GM12878 (cell line): ENCODE measurements at regions not wholly inside any gene's neighbourhood (a gene's known extent, or its start where the extent isn't known, plus 50 kb on each side); places are given as distances from the start of the nearest gene placed in this dataset.

Source experiments
- ATAC-seq: fragments of 200-7000 bp; cut with Tn5 transposase; 3 replicates; pipeline ENCODE4 v1.9.1; 2020; ENCODE audit warnings: mild to moderate bottlenecking, moderate library complexity
- BruUV-seq: library from RNA; stranded (reverse); fragments of 400-500 nt; replicated peaks from 2 replicates; lab custom pipeline; 2021; lab: Mats Ljungman, UMichigan
- CTCF ChIA-PET: fragments of 300-600 bp; sonication (Branson Sonifier 250); formaldehyde crosslinking; extraction: SDS; loops from one replicate; lab custom pipeline; 2021; ENCODE audit warnings: inconsistent platforms; lab: Yijun Ruan, JAX
- POLR2A ChIA-PET: fragments of 350-600 bp; formaldehyde crosslinking; extraction: SDS; loops from one replicate; lab custom pipeline; 2021; ENCODE audit warnings: inconsistent platforms; lab: Charles Lee
- RAD21 ChIA-PET: fragments of 300-600 bp; sonication (Branson Sonifier 250); formaldehyde crosslinking; loops from one replicate; lab custom pipeline; 2023; ENCODE audit warnings: antibody characterized with exemption; ENCODE audit not compliant: unreplicated experiment; lab: Charles Lee
- SMC1A ChIA-PET: fragments of 300-600 bp; sonication (Branson Sonifier 250); formaldehyde crosslinking; loops from one replicate; lab custom pipeline; 2023; ENCODE audit not compliant: unreplicated experiment, uncharacterized antibody; lab: Charles Lee
- DNase-seq: peaks from one replicate; pipeline ENCODE4 v3.0.0-alpha.2; 2011; ENCODE audit warnings: low read depth, low spot score
- FAIRE-seq: peaks from 3 replicates; lab custom pipeline; 2011; peaks lifted over from hg19 to GRCh38; lab: Jason Lieb, UNC
- H2AFZ ChIP-seq: 2 replicates; pipeline ENCODE4 v1.6.0; 2011; ENCODE audit warnings: low read depth, low read length, control low read depth; ENCODE audit not compliant: control insufficient read depth
- H3K27ac ChIP-seq: 2 replicates; pipeline ENCODE4 v1.5.1; 2011; ENCODE audit warnings: control low read depth; ENCODE audit not compliant: control insufficient read depth, insufficient read depth
- H3K27me3 ChIP-seq, 2 experiments: replicated peaks in 1 of 2; 2 replicates each; pipeline versions ENCODE4 v1.6.0 to v1.6.1; 2011; ENCODE audit warnings: low read length in 1 of 2; ENCODE audit not compliant: control insufficient read depth in 2 of 2, insufficient read depth in 2 of 2
- H3K36me3 ChIP-seq, 2 experiments: 2 replicates each; pipeline ENCODE4 v1.5.1; 2011; ENCODE audit warnings: low read length in 1 of 2; ENCODE audit not compliant: control insufficient read depth in 2 of 2, insufficient read depth in 2 of 2
- H3K4me1 ChIP-seq: 2 replicates; pipeline ENCODE4 v1.6.1; 2011; ENCODE audit warnings: mild to moderate bottlenecking, low read length, moderate library complexity, mixed read lengths; ENCODE audit not compliant: control insufficient read depth, insufficient read depth
- H3K4me2 ChIP-seq: 2 replicates; pipeline ENCODE4 v1.6.0; 2011; ENCODE audit warnings: control low read depth; ENCODE audit not compliant: control insufficient read depth, insufficient read depth
- H3K4me3 ChIP-seq: fragments of 200-600 bp; sonication (generic); 2 replicates; pipeline ENCODE4 v1.5.1; 2016
- H3K79me2 ChIP-seq: 2 replicates; pipeline ENCODE4 v1.6.0; 2011; ENCODE audit warnings: low read length; ENCODE audit not compliant: control insufficient read depth, insufficient read depth
- H3K9ac ChIP-seq: 2 replicates; pipeline ENCODE4 v1.8.0; 2011; ENCODE audit warnings: low read length, control low read depth, mixed read lengths; ENCODE audit not compliant: control insufficient read depth, insufficient read depth
- H3K9me3 ChIP-seq: replicated peaks from 3 replicates; pipeline ENCODE4 v1.5.1; 2011; ENCODE audit warnings: mild to moderate bottlenecking, low read length; ENCODE audit not compliant: control insufficient read depth, insufficient read depth
- H4K20me1 ChIP-seq: 2 replicates; pipeline ENCODE4 v1.6.0; 2011; ENCODE audit not compliant: control insufficient read depth, insufficient read depth
- BRCA1 ChIP-seq: IDR thresholded peaks from 2 replicates; pipeline ENCODE4 v1.6.1; 2011; ENCODE audit warnings: low read depth, low read length, improper control_type of control experiment
- ESRRA ChIP-seq: IDR thresholded peaks from 2 replicates; pipeline ENCODE4 v1.6.1; 2012; ENCODE audit warnings: mild to moderate bottlenecking, low read length, improper control_type of control experiment
- GABPA ChIP-seq: IDR thresholded peaks from 2 replicates; pipeline ENCODE4 v1.6.1; 2014; ENCODE audit warnings: antibody characterized with exemption, low read depth, mild to moderate bottlenecking, inconsistent platforms
- HDAC6 ChIP-seq: fragments of 200-600 bp; sonication (generic); IDR thresholded peaks from one replicate; pipeline ENCODE4 v1.8.0; 2017; ENCODE audit warnings: antibody characterized with exemption; ENCODE audit not compliant: unreplicated experiment
- IRF5 ChIP-seq: fragments of 450-650 bp; IDR thresholded peaks from 2 replicates; pipeline ENCODE4 v1.6.1; 2017; ENCODE audit warnings: borderline replicate concordance
- KDM1A ChIP-seq: fragments of 200-600 bp; sonication (generic); IDR thresholded peaks from 2 replicates; pipeline ENCODE4 v1.6.1; 2016; ENCODE audit warnings: borderline replicate concordance
- MYB ChIP-seq: fragments of 150-350 bp; IDR thresholded peaks from 2 replicates; pipeline ENCODE4 v1.6.1; 2014; ENCODE audit warnings: mild to moderate bottlenecking, low read depth, low read length, borderline replicate concordance
- PAX5 ChIP-seq: IDR thresholded peaks from 2 replicates; pipeline ENCODE4 v1.6.1; 2011; ENCODE audit warnings: low read depth, low read length, borderline replicate concordance
- SMC3 ChIP-seq: IDR thresholded peaks from 2 replicates; pipeline ENCODE4 v1.6.1; 2011; ENCODE audit warnings: low read length, improper control_type of control experiment, borderline replicate concordance
- TBL1XR1 ChIP-seq: IDR thresholded peaks from 2 replicates; pipeline ENCODE4 v1.6.1; 2012; ENCODE audit warnings: low read depth, low read length, improper control_type of control experiment
- USF2 ChIP-seq: IDR thresholded peaks from 2 replicates; pipeline ENCODE4 v1.6.1; 2011; ENCODE audit warnings: low read depth, low read length, improper control_type of control experiment, borderline replicate concordance
- WGBS: methylation state at CpG from one replicate; pipeline ENCODE4 v1.1.6; 2016; ENCODE audit warnings: low lambda C conversion rate; ENCODE audit not compliant: insufficient replicate concordance, insufficient coverage; ENCODE audit errors: missing lambda C conversion rate; 5-methylcytosine and 5-hydroxymethylcytosine counted together
- in situ Hi-C: fragments of 300-500 bp; cut with MboI; formaldehyde crosslinking; loops from 9 replicates; pipeline ENCODE4 v1.14.3; 2018; ENCODE audit warnings: mixed read lengths
- intact Hi-C: fragments of 100-400 bp; cut with micrococcal nuclease; formaldehyde crosslinking; loops from one replicate; pipeline ENCODE4 v1.14.2; 2022; ENCODE audit not compliant: unreplicated experiment
- TF ChIP-seq, protein P1 (sequence below), 3 experiments: IDR thresholded peaks in 2 of 3; conservative IDR thresholded peaks in 1 of 3; 2 replicates each; pipeline ENCODE4 v1.5.1; 2011; ENCODE audit warnings: low read depth in 3 of 3, low read length in 3 of 3, mild to moderate bottlenecking in 3 of 3, control low read depth in 2 of 3, moderate library complexity in 2 of 3, inconsistent platforms in 1 of 3, mixed read lengths in 1 of 3; ENCODE audit not compliant: control insufficient read depth in 2 of 3, insufficient read depth in 1 of 3; ENCODE audit errors: extremely low read depth in 1 of 3

DNA sequence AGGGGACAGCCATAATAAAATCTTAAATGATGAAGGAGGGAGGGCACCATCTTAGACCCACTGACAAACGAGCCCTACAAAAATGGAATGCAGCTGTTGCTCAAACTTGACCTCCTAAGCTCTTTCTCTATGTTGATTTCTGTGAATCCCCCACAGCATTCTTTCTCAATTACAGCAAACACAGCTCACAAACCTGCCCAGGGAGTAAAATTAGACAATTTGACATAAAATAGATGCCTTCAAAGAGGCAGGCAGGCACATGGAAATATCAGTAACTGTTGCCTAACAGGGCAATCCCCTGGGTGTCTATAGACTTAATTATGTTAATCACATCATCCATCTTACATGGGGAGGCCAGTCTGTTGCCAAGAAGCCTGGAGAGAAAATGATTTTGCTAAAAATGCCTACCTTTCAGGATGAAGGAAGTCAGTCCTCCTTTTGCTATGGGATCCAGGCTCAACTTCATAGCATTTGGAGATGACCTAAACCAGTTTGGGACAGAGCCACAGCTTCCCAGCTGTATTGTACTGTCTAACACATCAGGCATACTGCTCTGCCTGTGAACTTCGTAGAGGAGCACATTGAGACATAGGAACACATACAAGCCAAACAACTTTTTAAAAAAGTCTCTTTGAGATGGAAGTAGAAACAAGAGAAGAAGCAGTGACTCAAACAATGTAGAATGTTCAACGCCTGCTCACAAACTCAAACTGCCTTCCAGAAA lies 1177.4 kb downstream of the SORCS1 start:
- POLR2A ChIA-PET: no interaction called here
- ATAC-seq (no peak), DNase-seq (no peak)
- in situ Hi-C loops: no loop called here
- intact Hi-C loops: no loop called here
- SMC1A ChIA-PET: interaction anchor here (1.9 kb wide), 1 partner anchor 13 kb away, joined by 6 read pairs; no protein-coding TSS in a partner anchor
- RAD21 ChIA-PET: no interaction called here
- Histone ChIP-seq H3K79me2 (no peaks in the 10 kb centered on the region), H3K4me3 (no peak overlapping the region)
- TF ChIP-seq MYB (no peak), ESRRA (no peak), BRCA1 (no peak), HDAC6 (no peak), SMC3 (no peak), PAX5 (no peak), GABPA (no peak), IRF5 (no peak), USF2 (no peak), KDM1A (no peak), TBL1XR1 (no peak)
- TF ChIP-seq, protein P1, sequence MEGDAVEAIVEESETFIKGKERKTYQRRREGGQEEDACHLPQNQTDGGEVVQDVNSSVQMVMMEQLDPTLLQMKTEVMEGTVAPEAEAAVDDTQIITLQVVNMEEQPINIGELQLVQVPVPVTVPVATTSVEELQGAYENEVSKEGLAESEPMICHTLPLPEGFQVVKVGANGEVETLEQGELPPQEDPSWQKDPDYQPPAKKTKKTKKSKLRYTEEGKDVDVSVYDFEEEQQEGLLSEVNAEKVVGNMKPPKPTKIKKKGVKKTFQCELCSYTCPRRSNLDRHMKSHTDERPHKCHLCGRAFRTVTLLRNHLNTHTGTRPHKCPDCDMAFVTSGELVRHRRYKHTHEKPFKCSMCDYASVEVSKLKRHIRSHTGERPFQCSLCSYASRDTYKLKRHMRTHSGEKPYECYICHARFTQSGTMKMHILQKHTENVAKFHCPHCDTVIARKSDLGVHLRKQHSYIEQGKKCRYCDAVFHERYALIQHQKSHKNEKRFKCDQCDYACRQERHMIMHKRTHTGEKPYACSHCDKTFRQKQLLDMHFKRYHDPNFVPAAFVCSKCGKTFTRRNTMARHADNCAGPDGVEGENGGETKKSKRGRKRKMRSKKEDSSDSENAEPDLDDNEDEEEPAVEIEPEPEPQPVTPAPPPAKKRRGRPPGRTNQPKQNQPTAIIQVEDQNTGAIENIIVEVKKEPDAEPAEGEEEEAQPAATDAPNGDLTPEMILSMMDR (IDR thresholded peaks at IDR 0.05 in 2 of 3, conservative IDR thresholded peaks at IDR 0.05 in 1 of 3; ENCODE audit: control insufficient read depth in 2 of 3, extremely low read depth in 1 of 3, insufficient read depth in 1 of 3, low read depth in 3 of 3, low read length in 3 of 3): no peak
- TF ChIP-seq, all 136 proteins: peak for 0
- no peak overlapping the region for H2AFZ ChIP-seq
- no peak overlapping the region for H3K9ac ChIP-seq
- no peaks in the 10 kb centered on the region for H3K36me3 ChIP-seq
- H3K4me1 ChIP-seq: no peaks in the 10 kb centered on the region
- no TSS peak for BruUV-seq
- WGBS: 0% methylated on average over 3 of the region's 3 CpGs
- CTCF ChIA-PET: no interaction called here
- no peaks in the 10 kb centered on the region for H3K27me3 ChIP-seq
- FAIRE-seq: no peak
- no peak overlapping the region for H3K27ac ChIP-seq
- no peak overlapping the region for H3K4me2 ChIP-seq
- H3K9me3 ChIP-seq: no peaks in the 10 kb centered on the region
- no peaks in the 10 kb centered on the region for H4K20me1 ChIP-seq
